ENCODE measurements at regions not wholly inside any gene's neighbourhood (a gene's known extent, or its start where the extent isn't known, plus 50 kb on each side); places are given as distances from the start of the nearest gene placed in this dataset.

- TF ChIP-seq GATA2 (IDR thresholded peaks at IDR 0.05; ENCODE audit: low read depth, low read length) (no peak), GATA3 (IDR thresholded peaks at IDR 0.05; ENCODE audit: low read depth, low read length) (no peak)
Observed at GRCh38 chr2:166812166-166812891, 76.0 kb upstream of the XIRP2 start.

All from SH-SY5Y (cell line).